NCI-H1930 (cell line): ENCODE measurements at regions not wholly inside any gene's neighbourhood (a gene's known extent, or its start where the extent isn't known, plus 50 kb on each side); places are given as distances from the start of the nearest gene placed in this dataset.
"Not testable (repeated sequence)": the region's sequence is repeated elsewhere in the genome, so short reads cannot be mapped to it uniquely, and the experiment has no call there.

Experiments
- DNase-seq, 2 experiments: peaks; one replicate each; lab custom pipeline; 2025; lab: John Stamatoyannopoulos, UW

GRCh38 chr1:93773049-93773838 is 91.6 kb upstream of the BCAR3 start:
- DNase-seq, result no peak

GRCh38 chr1:93771843-93772242 is 90.2 kb upstream of the BCAR3 start:
- no peak for DNase-seq

GRCh38 chr1:93770640-93771039 is 89.0 kb upstream of the BCAR3 start:
- no peak for DNase-seq

- DNase-seq, result no peak
These were observed 88.1 kb upstream of the BCAR3 start for GRCh38 chr1:93769777-93770176.

- no peak for DNase-seq
These were observed 86.8 kb upstream of the BCAR3 start for GRCh38 chr1:93768380-93768863.

GRCh38 chr1:93766451-93766850 is 84.8 kb upstream of the BCAR3 start:
- DNase-seq, result no peak

- DNase-seq, result no peak
These were observed 83.5 kb upstream of the BCAR3 start for GRCh38 chr1:93765099-93765498.

- DNase-seq, result no peak
These were observed 82.7 kb upstream of the BCAR3 start for GRCh38 chr1:93764366-93764750.

GRCh38 chr1:93763704-93764365 is 82.2 kb upstream of the BCAR3 start:
- no peak for DNase-seq

GRCh38 chr1:93758842-93759515 is 77.3 kb upstream of the BCAR3 start:
- no peak for DNase-seq

- no peak for DNase-seq
These were observed 75.8 kb upstream of the BCAR3 start for GRCh38 chr1:93757256-93758036.

- DNase-seq, result no peak
These were observed 75.0 kb upstream of the BCAR3 start for GRCh38 chr1:93756657-93757056.

- DNase-seq, result not testable (repeated sequence)
These were observed 73.6 kb upstream of the BCAR3 start for GRCh38 chr1:93755251-93755715.

- DNase-seq, result no peak
These were observed 72.4 kb upstream of the BCAR3 start for GRCh38 chr1:93753791-93754763.

GRCh38 chr1:93751377-93752250 is 70.0 kb upstream of the BCAR3 start:
- DNase-seq, result no peak

- no peak for DNase-seq
These were observed 69.3 kb upstream of the BCAR3 start for GRCh38 chr1:93750955-93751354.

- no peak for DNase-seq
These were observed 68.3 kb upstream of the BCAR3 start for GRCh38 chr1:93749894-93750301.

- DNase-seq, result no peak
These were observed 67.8 kb upstream of the BCAR3 start for GRCh38 chr1:93749487-93749886.

- DNase-seq, result no peak
These were observed 64.6 kb upstream of the BCAR3 start for GRCh38 chr1:93746021-93746812.
